Small intestine (tissue), 7 donors: ENCODE measurements at regions not wholly inside any gene's neighbourhood (a gene's known extent, or its start where the extent isn't known, plus 50 kb on each side); places are given as distances from the start of the nearest gene placed in this dataset.
"Not testable (repeated sequence)": the region's sequence is repeated elsewhere in the genome, so short reads cannot be mapped to it uniquely, and the experiment has no call there.

ENCODE experiments used
- DNase-seq, 2 donors: peaks; one replicate each; pipeline versions ENCODE4 v3.0.0 to v3.0.0-alpha.2; 2013
- FAIRE-seq: peaks from 2 replicates; lab custom pipeline; 2012; peaks lifted over from hg19 to GRCh38; lab: Jason Lieb, UNC
- H3K27ac ChIP-seq, 3 donors: one replicate each; pipeline ENCODE4 v1.5.1; 2013; ENCODE audit warnings: low read length in 2 of 3, mild to moderate bottlenecking in 2 of 3, control low read depth in 1 of 3, inconsistent platforms in 1 of 3, low read depth in 1 of 3, moderate library complexity in 1 of 3
- H3K27me3 ChIP-seq, 3 donors: one replicate each; pipeline ENCODE4 v1.6.1; 2013; ENCODE audit warnings: low read length in 3 of 3, inconsistent platforms in 1 of 3; ENCODE audit not compliant: control insufficient read depth in 3 of 3, insufficient read depth in 3 of 3
- H3K36me3 ChIP-seq, 3 donors: one replicate each; pipeline ENCODE4 v1.6.1; 2013; ENCODE audit warnings: low read length in 3 of 3, inconsistent platforms in 1 of 3, low read depth in 1 of 3, mild to moderate bottlenecking in 1 of 3, moderate library complexity in 1 of 3; ENCODE audit not compliant: control insufficient read depth in 3 of 3, insufficient read depth in 2 of 3
- H3K4me1 ChIP-seq, 3 donors: one replicate each; pipeline ENCODE4 v1.6.1; 2013; ENCODE audit warnings: low read length in 2 of 3, inconsistent platforms in 1 of 3, low read depth in 1 of 3, mild to moderate bottlenecking in 1 of 3, moderate library complexity in 1 of 3; ENCODE audit not compliant: control insufficient read depth in 3 of 3, insufficient read depth in 2 of 3
- H3K4me3 ChIP-seq, 3 donors: one replicate each; pipeline ENCODE4 v1.5.1; 2013; ENCODE audit warnings: low read length in 3 of 3, control low read depth in 1 of 3, inconsistent platforms in 1 of 3, low read depth in 1 of 3, mild to moderate bottlenecking in 1 of 3, moderate library complexity in 1 of 3
- H3K9me3 ChIP-seq, 2 donors: one replicate each; pipeline ENCODE4 v1.6.1; 2013; ENCODE audit warnings: low read depth in 1 of 2, low read length in 1 of 2; ENCODE audit not compliant: control insufficient read depth in 2 of 2, insufficient read depth in 1 of 2
- WGBS, 3 donors: extraction: QIAGEN DNeasy Blood & Tissue Kit; methylation state at CpG; one replicate each; pipeline ENCODE4 v1.1.7; 2013; 5-methylcytosine and 5-hydroxymethylcytosine counted together
- donor health status: healthy with polysubstance abuse.
- donor health status: control.
- donor health status: control.
- donor health status: Bipolar disorder and iron deficiency.
- donor health status: healthy.

DNA sequence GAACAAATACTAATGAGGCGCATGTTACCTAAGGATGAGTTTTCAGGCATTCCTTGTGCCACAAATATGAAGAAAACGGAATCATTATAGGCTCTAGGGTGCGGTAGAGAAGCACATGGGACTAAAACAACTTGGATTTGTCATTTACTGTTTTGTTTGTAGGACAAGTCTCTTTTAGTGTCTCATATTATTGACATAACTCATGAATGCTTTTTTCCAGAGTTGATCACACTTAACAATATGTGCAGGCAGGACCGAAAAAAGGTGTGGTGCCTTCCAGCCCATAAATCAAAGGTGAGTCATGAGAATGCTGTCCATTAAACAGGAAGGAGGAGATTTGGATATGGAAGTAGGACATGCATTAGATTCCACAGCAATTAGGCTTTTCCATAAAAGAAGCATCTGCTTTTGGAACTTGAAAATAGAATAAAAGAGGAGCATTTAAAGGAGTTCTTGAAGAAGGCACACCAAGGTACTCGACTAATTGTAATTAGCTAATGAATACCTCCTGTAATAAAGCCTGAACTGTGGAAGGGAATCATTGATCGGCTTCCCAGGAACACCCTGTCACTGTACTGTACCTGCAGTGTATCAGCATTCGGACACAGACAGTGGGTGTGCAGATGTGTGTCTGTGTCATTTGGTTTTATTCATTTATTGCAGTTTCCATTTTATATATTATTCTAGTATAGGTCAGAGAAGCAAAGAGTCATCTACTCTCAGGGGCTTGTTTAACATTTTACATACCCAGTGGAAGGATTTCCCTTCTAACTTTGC, 119.7 kb upstream of the KLF14 start:
- Histone ChIP-seq H3K27ac (no peak overlapping the region), H3K4me1 (no peaks in the 10 kb centered on the region), H3K4me3 (no peak overlapping the region), H3K36me3 (no peaks in the 10 kb centered on the region), H3K27me3 (no peaks in the 10 kb centered on the region), H3K9me3 (peaks cover 0 to 14% of the 10 kb centered on the region in 2 donors)
- DNase-seq (peak in 1 of 2 donors; percentile 67), FAIRE-seq (no peak)
- WGBS, 3 donors = 78 to 90% (median 86%) methylated on average over 7 of the region's 7 CpGs

DNA sequence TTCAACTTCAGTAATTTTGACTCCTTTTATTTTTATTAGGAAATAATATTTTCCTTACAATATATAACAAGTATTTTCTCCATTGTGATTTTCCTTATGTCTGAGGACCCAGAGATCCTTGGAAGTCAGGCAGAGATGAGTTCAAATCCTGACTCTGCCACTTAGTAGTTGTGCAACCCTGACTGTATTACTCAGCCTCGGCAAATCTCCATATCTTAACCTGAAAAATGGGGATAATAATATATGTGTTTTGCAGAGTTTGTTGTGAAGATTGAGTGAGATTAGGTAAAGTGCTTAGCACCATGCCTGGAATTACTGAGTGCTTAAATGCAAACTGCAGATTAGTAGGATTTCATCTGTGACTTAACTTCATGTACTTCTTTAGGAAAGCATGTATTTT, 120.5 kb upstream of the KLF14 start:
- no peaks in the 10 kb centered on the region for H3K27me3 ChIP-seq
- FAIRE-seq (no peak), DNase-seq (no peak)
- H3K9me3 ChIP-seq = peaks cover 0 to 14% of the 10 kb centered on the region in 2 donors
- H3K36me3 ChIP-seq = no peaks in the 10 kb centered on the region
- WGBS, 3 donors = 88 to 92% (median 90%) methylated on average over 1 of the region's 1 CpG
- no peaks in the 10 kb centered on the region for H3K4me1 ChIP-seq
- no peak overlapping the region for H3K4me3 ChIP-seq
- H3K27ac ChIP-seq = no peak overlapping the region

- Histone ChIP-seq H3K4me1 (no peaks in the 10 kb centered on the region), H3K9me3 (peaks cover 2 to 28% of the 10 kb centered on the region in 2 donors), H3K36me3 (peaks cover 0 to 4% (median 0%) of the 10 kb centered on the region in 3 donors), H3K27me3 (no peaks in the 10 kb centered on the region), H3K4me3 (no peak overlapping the region), H3K27ac (no peak overlapping the region)
- FAIRE-seq = no peak
- DNase-seq = no peak
These were observed 122.9 kb upstream of the KLF14 start for GRCh38 chr7:130856866-130857265.

DNA sequence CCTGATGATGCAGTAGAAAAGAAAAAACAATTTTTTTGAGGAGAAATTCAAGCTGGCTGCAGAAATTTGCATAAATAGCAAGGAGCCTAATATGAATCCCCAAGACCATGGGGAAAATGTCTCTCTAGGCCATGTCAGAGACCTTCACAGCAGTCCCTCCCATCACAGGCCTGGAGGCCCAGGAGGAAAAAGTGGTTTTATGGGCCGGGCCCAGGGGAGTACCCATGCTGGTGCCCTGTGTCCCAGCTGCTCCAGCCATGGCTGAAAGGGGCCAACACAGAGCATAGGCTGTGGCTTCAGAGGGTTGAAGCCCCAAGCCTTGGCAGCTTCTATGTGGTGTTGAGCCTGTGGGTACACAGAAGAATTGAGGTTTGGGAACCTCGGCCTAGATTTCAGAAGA, 126.8 kb upstream of the KLF14 start:
- H3K27ac ChIP-seq, H3K4me3 ChIP-seq, H3K27me3 ChIP-seq, H3K4me1 ChIP-seq, H3K36me3 ChIP-seq, DNase-seq, FAIRE-seq: not testable (repeated sequence)
- 95 to 100% (median 98%) methylated on average over 2 of the region's 2 CpGs for WGBS, 3 donors
- peaks cover 2 to 30% of the 10 kb centered on the region in 2 donors for H3K9me3 ChIP-seq

DNA sequence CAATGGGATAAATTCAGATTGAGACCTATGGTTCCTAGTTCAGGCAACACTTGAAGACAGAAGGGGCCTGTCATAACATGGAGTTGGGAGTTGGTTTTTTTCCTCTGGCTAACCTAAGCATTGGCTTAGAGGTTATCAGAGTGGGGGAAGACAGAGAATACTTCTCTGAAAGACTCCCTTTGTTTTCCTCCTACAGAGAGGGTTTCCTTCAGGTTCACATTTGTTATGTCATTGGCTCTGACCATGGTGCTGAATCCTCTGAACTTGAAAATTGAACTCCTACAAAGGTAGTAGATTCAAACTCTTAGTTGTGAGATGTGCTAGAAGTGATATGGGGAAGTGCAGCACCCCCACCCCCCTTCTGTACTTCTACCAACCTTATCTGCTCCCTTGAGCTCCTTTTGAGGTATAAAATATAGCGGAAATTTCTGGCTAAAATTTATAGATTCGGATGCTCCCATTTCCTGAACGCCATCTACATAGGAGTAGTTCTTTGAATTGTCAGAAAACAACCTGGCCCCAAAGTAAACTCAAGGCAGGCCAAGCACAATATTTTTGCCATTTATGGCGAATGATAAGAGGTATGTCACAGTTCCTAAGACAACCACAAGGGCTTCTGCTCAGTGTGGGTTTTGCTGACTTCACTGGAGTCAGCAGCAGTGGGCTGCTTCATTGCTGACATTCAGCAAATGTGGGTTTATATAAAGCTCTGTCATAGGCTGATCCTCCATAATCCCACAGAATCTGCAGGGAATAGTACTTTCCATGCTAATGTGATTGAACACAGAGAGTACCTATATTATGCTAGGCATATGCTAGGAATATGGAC, 131.6 kb upstream of the KLF14 start:
- WGBS, 3 donors = 87 to 96% (median 93%) methylated on average over 4 of the region's 4 CpGs
- Histone ChIP-seq H3K27ac (no peak overlapping the region), H3K4me1 (no peaks in the 10 kb centered on the region), H3K9me3 (peaks cover 2 to 17% of the 10 kb centered on the region in 2 donors), H3K4me3 (no peak overlapping the region), H3K27me3 (no peaks in the 10 kb centered on the region), H3K36me3 (peaks cover 0 to 13% (median 3%) of the 10 kb centered on the region in 3 donors)
- FAIRE-seq (no peak), DNase-seq (peak in 1 of 2 donors; percentile 33)

- DNase-seq (no peak), FAIRE-seq (no peak)
- peaks cover 0 to 6% of the 10 kb centered on the region in 2 donors for H3K9me3 ChIP-seq
- H3K27ac ChIP-seq = no peak overlapping the region
- 89 to 93% (median 92%) methylated on average over 2 of the region's 2 CpGs for WGBS, 3 donors
- H3K36me3 ChIP-seq = peaks cover 0 to 11% (median 3%) of the 10 kb centered on the region in 3 donors
- H3K4me3 ChIP-seq = no peak overlapping the region
- H3K4me1 ChIP-seq = no peaks in the 10 kb centered on the region
- H3K27me3 ChIP-seq = no peaks in the 10 kb centered on the region
These were observed 133.0 kb upstream of the KLF14 start for GRCh38 chr7:130867039-130867438.

- no peaks in the 10 kb centered on the region for H3K27me3 ChIP-seq
- FAIRE-seq (no peak), DNase-seq (no peak)
- no peak overlapping the region for H3K4me3 ChIP-seq
- WGBS, 3 donors = 56 to 75% (median 70%) methylated on average over 1 of the region's 1 CpG
- H3K36me3 ChIP-seq = peaks cover 0 to 11% (median 6%) of the 10 kb centered on the region in 3 donors
- no peaks in the 10 kb centered on the region for H3K4me1 ChIP-seq
- H3K27ac ChIP-seq = no peak overlapping the region
- H3K9me3 ChIP-seq = peaks cover 0 to 4% of the 10 kb centered on the region in 2 donors
These were observed 133.7 kb upstream of the KLF14 start for GRCh38 chr7:130867581-130868136.

DNA sequence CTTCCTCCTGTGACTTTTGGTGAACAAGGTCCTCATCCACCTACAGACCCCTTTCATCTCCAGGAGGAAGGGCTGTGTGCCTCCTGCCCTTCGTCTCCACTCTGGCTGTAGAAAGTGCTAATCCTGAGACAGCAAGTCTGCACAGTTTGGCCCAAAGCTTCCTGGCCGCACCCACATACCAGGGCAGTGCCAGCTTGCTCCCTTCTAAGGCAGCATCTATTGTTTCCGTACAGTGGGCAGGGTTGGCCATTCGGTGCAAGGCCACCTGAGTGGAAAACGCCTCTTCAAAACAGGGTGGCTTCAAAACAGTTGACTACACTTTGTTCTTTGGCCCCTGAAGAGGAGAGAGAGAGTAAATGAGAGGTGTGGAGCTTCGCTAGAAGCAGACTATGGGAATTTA, 134.1 kb upstream of the KLF14 start:
- Histone ChIP-seq H3K4me1 (no peaks in the 10 kb centered on the region), H3K9me3 (peaks cover 0 to 2% of the 10 kb centered on the region in 2 donors), H3K4me3 (no peak overlapping the region), H3K36me3 (peaks cover 0 to 11% (median 6%) of the 10 kb centered on the region in 3 donors), H3K27ac (no peak overlapping the region), H3K27me3 (no peaks in the 10 kb centered on the region)
- DNase-seq = no peak
- WGBS, 3 donors = 86 to 90% (median 89%) methylated on average over 6 of the region's 6 CpGs
- no peak for FAIRE-seq
